RWPE2 (cell line): ENCODE measurements at regions not wholly inside any gene's neighbourhood (a gene's known extent, or its start where the extent isn't known, plus 50 kb on each side); places are given as distances from the start of the nearest gene placed in this dataset.

Experiments used
- ATAC-seq: fragments of 200-7000 bp; cut with Tn5 transposase; 3 replicates; pipeline ENCODE4 v1.9.1; 2021; ENCODE audit warnings: low read depth
- DNase-seq: peaks from one replicate; pipeline ENCODE4 v3.0.0-alpha.2; 2020; ENCODE audit warnings: low spot score
- H3K27ac ChIP-seq: fragments of 450-650 bp; 2 replicates; pipeline ENCODE4 v1.5.1; 2017; ENCODE audit warnings: mild to moderate bottlenecking; ENCODE audit not compliant: poor library complexity, severe bottlenecking
- H3K27me3 ChIP-seq: fragments of 250-450 bp; sonication (Bioruptor Pico); 2 replicates; pipeline ENCODE4 v1.5.1; 2021; ENCODE audit warnings: mild to moderate bottlenecking, moderate library complexity; ENCODE audit not compliant: insufficient read depth, poor library complexity, severe bottlenecking
- H3K36me3 ChIP-seq: fragments of 250-450 bp; sonication (Bioruptor Pico); 2 replicates; pipeline ENCODE4 v1.5.1; 2020; ENCODE audit warnings: low read depth, mild to moderate bottlenecking, moderate library complexity
- H3K4me1 ChIP-seq: fragments of 250-450 bp; sonication (Bioruptor Pico); 2 replicates; pipeline ENCODE4 v1.5.1; 2021; ENCODE audit warnings: mild to moderate bottlenecking, moderate library complexity; ENCODE audit not compliant: insufficient read depth, poor library complexity, severe bottlenecking
- H3K4me3 ChIP-seq: fragments of 250-450 bp; sonication (Bioruptor Pico); 2 replicates; pipeline ENCODE4 v1.5.1; 2021; ENCODE audit warnings: mild to moderate bottlenecking, moderate library complexity; ENCODE audit not compliant: severe bottlenecking
- H3K9me3 ChIP-seq: fragments of 250-450 bp; sonication (Bioruptor Pico); 2 replicates; pipeline ENCODE4 v1.5.1; 2021; ENCODE audit warnings: mild to moderate bottlenecking, moderate library complexity; ENCODE audit not compliant: severe bottlenecking
- CTCF ChIP-seq: fragments of 450-650 bp; IDR thresholded peaks from one replicate; pipeline ENCODE4 v1.5.1; 2017; ENCODE audit warnings: mild to moderate bottlenecking, moderate library complexity; ENCODE audit not compliant: poor library complexity, severe bottlenecking

- H3K27me3 ChIP-seq = no peaks in the 10 kb centered on the region
- DNase-seq = no peak
- no peak overlapping the region for H3K4me3 ChIP-seq
- no peaks in the 10 kb centered on the region for H3K4me1 ChIP-seq
- no peaks in the 10 kb centered on the region for H3K9me3 ChIP-seq
- H3K27ac ChIP-seq = no peak overlapping the region
- TF ChIP-seq CTCF = no peak
- no peaks in the 10 kb centered on the region for H3K36me3 ChIP-seq
- ATAC-seq = no peak
These were observed 84.6 kb upstream of the F13A1 start for GRCh38 chr6:6405031-6405430.

- H3K9me3 ChIP-seq = no peaks in the 10 kb centered on the region
- no peak for TF ChIP-seq CTCF
- no peak overlapping the region for H3K4me3 ChIP-seq
- no peaks in the 10 kb centered on the region for H3K4me1 ChIP-seq
- ATAC-seq (no peak), DNase-seq (no peak)
- no peak overlapping the region for H3K27ac ChIP-seq
- H3K36me3 ChIP-seq = no peaks in the 10 kb centered on the region
- no peaks in the 10 kb centered on the region for H3K27me3 ChIP-seq
These were observed 85.7 kb upstream of the F13A1 start for GRCh38 chr6:6405997-6406714.

- TF ChIP-seq CTCF = no peak
- ATAC-seq (no peak), DNase-seq (no peak)
- Histone ChIP-seq H3K4me3 (no peak overlapping the region), H3K9me3 (no peaks in the 10 kb centered on the region), H3K36me3 (no peaks in the 10 kb centered on the region), H3K27me3 (no peaks in the 10 kb centered on the region), H3K4me1 (no peaks in the 10 kb centered on the region), H3K27ac (no peak overlapping the region)
These were observed 86.2 kb upstream of the F13A1 start for GRCh38 chr6:6406715-6407070.

DNA sequence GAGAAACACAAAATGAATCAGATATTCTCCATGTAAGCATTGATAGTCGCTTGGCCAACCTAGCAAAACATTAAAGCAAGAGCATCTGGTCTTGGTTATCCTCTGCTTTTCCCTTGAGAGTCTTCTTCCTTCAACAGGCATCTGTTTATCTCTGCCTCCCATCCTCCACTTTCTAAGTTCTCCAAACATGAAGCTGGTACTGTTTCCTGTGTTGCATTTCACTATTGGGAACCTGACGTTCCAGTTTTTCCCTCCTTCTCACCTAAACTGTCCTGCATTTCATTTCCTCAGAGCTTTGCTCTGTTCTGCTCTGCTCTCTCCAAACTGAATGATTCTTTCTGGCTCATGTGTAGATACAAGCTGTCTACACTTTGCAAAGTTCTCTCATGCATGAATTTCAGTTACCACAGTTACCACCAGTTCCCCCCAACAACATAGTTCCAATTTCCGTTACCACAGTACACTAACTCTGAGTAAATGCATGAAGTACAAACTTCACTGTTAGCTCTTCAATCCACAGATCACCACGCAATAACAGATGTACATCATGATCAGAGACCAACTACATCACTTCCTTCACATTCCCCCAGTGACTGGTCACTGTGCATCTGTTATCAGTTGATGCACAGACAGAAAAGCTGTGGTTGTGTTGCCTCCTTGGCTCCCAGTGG, 86.7 kb upstream of the F13A1 start:
- no peak for DNase-seq

More for the DNA sequence above, 86.7 kb upstream of the F13A1 start:
- H3K27ac ChIP-seq = no peak overlapping the region
- no peaks in the 10 kb centered on the region for H3K27me3 ChIP-seq
- H3K9me3 ChIP-seq = no peaks in the 10 kb centered on the region
- ATAC-seq = no peak
- H3K4me1 ChIP-seq = no peaks in the 10 kb centered on the region
- TF ChIP-seq CTCF = no peak
- H3K4me3 ChIP-seq = no peak overlapping the region
- no peaks in the 10 kb centered on the region for H3K36me3 ChIP-seq
